Inflammatory macrophage treated with lipopolysaccharide for 4 hours (primary cell): ENCODE measurements at regions not wholly inside any gene's neighbourhood (a gene's known extent, or its start where the extent isn't known, plus 50 kb on each side); places are given as distances from the start of the nearest gene placed in this dataset.

Experiments used
- DNase-seq: peaks from one replicate; pipeline ENCODE4 v3.0.0-alpha.2; 2020

GRCh38 chr10:8502573-8502972, 448.1 kb downstream of the GATA3 start:
- DNase-seq = no peak

DNA sequence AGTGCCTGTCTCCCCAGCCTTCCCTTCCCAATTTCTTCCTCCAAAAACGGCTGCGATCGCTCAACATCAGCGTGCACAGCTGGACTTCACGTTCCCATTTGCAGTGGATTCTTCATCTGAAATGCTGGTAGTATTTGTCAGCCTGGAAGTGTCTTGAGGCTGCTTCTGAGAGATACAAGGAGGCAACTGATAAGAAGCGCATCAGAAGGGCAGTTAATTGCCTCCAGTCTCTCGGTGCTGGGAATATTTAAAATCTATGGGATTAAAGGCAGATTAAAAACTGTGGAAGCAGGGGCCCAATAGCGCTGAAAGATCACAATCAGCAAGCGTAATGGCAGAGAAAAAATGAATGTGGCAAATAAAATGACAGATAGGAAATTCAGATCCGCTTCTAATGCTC, 450.0 kb downstream of the GATA3 start:
- no peak for DNase-seq

GRCh38 chr10:8507156-8507555, 452.7 kb downstream of the GATA3 start:
- no peak for DNase-seq

DNA sequence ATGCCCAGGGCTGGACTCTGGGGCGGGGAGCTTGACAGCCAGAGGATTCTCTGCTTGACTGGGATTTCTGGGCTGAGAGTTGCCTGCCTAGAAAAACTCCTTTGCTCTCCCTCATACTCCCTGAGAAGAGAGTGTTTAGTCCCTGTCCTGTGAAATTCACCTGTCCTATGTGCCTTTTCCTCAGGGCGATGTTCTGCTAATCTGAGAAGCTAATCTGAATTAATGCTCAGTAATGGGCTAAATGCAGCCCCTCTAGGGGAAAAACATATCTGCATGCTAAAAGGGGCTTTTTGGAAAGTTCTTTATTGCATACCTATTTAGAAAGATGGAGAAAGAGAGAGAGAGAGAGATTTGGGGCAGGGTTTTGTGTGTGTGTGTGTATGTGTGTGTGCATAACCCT, 454.4 kb downstream of the GATA3 start:
- DNase-seq = no peak

- no peak for DNase-seq
Measured at GRCh38 chr10:8510471-8510870, 456.0 kb downstream of the GATA3 start.

DNA sequence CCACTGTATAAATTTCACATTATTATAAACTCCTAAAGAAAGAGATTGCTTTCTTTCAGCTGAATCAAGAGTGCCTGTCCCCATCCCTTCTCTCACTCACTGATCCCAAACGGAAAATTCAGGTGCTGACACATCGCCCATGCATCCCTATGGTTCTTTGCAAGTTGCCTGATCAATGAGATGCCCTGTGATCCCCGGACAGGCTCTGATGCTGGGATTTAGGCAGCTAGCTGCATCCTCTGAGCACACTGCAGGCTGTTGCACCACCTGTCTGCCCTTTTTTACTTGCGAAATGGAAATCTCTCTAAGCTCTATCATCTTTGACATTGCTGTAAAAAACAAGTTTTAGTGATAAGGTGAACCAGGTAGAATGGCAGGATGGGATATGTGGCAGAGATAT, 456.5 kb downstream of the GATA3 start:
- no peak for DNase-seq

- DNase-seq = no peak
Measured at GRCh38 chr10:8513155-8514147, 459.0 kb downstream of the GATA3 start.

DNA sequence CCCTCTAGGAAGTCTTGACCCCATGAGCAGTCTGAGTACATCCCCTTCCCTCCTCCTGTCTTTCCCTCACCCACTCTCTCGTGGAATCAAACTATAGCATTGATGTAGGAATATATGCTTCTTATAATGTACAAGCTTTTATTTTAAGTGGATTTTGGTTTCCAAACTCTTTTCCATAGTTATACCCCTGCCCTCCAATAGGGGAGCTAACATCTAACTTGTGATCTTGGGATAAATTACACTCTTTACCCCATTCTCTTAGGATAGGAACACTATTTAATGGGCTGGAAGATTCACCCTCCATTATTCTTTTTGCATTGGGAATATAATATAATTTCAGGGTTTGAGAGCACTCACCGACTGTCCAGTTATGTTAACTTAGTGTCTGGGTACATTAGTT, 465.9 kb downstream of the GATA3 start:
- DNase-seq = no peak

- DNase-seq = no peak
Measured at GRCh38 chr10:8527773-8528172, 473.3 kb downstream of the GATA3 start.

DNA sequence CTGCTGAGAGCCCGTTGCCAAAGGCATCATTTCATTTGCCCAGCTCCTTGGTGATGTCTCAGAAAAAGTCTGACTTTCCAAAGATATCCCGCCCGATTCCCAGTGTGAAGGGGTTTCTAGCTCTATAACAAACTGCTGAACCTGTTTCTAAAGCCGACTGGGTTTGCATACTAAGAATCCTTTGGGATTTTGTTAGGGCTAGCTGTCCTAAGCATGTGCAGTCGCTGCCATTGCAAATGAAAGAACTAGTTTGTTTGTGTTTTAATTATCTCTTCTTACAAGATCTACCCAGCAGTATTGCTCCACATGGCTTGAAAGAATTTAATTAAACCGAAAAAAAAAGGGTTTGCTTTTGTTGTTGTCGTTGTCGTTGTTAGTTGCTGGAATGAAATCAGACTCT, 476.6 kb downstream of the GATA3 start:
- DNase-seq = no peak

DNA sequence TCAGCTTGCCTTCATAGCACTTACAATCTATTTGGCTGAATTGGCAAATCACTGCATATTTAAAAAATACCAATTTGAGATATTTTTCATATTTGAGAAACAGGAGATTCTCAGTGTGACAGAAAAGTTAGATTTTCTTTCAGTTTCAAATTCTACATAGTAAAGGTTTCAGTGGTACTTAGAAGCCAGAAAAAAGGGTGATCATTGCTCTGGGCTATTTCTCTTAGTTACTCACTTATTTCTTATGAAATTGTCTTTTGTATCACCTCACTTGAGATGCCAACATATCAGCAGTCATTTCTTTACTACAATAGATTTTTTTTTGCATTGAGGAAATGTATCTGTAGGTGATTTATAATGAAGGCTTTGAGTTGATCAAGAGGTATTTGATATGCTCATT, 478.2 kb downstream of the GATA3 start:
- DNase-seq = no peak

DNA sequence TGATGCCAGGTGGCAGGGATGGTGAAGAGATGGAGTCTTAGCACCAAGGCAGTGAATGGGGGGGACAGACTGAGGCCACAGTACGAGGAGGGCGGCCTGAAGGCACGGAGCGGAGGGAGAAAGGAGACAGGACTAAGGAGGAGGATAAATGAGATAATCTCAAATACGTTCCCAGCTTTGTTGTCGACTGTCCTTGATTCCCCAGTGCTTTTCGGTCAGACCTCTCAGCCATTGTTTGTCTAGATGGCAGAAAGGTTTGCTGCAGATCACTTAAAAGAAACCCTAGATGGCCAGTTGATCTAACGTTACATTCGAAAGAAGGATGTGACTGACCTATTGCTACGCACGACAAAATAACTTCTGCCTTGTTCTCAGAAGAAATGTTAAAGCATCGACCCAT, 479.0 kb downstream of the GATA3 start:
- no peak for DNase-seq

DNA sequence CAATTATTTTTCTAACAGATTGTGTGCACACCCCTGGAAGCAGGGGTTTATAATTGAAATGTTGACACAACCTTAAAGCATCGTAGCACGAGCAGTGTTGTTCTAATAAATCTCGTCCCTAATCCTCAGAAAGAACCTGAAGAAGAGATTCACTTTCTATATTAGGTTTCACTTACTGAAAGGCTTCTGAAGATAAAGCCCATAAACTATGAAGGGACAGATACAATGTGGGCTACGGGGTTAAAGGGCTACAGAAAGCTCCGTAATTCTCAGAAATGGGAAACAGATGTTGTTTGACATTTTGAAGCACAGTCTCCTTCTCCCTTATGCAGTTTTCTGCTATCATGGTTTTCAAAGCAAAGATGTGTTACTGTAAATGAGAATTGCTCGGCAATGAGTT, 479.6 kb downstream of the GATA3 start:
- DNase-seq = no peak

DNA sequence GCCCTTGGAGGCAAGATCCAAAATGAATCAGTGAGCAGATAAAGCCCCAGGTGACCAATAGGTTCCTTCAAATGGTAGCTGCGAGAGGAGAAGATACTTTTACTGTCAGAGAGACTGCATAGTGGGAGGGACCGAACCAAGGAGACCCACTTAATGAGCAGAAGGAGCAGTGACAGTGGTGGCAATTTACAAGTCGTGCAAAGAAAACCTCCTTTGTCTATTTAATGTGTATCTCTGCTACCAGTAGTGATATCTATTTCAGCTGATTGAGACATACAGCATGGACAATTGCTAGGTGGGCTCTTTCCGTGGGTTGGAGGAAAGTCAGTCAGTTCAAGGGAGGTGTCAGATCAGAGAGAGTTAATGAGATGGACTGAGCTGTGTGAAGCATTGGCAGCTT, 480.4 kb downstream of the GATA3 start:
- no peak for DNase-seq

- DNase-seq = no peak
Measured at GRCh38 chr10:8539056-8539455, 484.6 kb downstream of the GATA3 start.

DNA sequence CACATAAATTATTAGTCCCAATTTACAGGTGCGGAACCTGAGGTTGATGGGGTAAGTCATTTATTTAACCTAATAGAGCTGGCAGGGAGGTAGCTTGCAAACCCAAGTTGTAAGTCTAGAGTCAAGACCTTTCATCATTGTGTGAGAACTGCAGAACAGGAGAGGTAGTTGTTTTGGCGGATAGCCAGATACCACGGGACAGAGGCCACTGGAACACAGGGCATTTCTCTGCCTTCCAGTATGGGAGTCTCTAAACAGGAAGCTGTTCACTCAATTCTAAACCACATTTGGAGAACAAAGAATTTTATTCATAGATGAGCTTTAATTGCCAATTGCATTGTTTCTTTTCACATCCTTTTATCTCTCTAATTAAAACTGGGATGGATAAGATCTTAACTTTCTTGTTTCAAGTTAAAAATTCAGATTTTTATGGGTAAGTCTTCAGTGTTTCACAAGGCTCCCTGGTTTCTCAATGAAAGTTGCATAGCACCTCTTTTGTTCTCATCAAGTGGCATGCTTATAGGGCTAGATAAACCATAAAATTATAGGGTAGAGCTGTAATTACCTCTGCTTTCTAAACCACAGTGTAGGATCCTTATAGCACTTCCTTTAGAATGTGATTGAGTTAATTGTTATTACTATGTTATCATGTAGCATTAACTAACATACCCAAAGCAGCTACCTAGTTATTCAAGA, 489.0 kb downstream of the GATA3 start:
- DNase-seq = no peak

GRCh38 chr10:8544057-8544380, 489.5 kb downstream of the GATA3 start:
- DNase-seq = no peak

- no peak for DNase-seq
Measured at GRCh38 chr10:8544500-8544899, 490.0 kb downstream of the GATA3 start.

- DNase-seq = no peak
Measured at GRCh38 chr10:8554574-8554973, 500.1 kb downstream of the GATA3 start.

DNA sequence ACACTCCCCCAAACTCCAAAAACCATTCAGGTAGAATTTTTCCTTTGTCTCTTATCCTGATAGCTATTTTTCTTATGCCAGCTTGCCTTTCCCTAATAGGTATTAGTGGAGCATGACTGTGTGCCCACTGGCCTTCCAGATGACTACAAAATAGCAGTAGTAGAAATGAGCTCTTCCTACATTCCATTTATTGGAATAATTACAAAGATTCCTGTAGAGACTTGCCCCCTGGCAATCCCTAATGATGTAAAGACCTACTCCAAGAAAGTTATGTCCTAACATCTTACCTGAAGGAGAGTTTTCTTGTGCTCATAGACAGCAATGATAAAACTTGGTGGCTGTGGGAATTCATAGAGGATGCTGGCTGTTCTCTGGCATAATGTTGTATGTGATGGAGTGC, 501.8 kb downstream of the GATA3 start:
- DNase-seq = no peak

DNA sequence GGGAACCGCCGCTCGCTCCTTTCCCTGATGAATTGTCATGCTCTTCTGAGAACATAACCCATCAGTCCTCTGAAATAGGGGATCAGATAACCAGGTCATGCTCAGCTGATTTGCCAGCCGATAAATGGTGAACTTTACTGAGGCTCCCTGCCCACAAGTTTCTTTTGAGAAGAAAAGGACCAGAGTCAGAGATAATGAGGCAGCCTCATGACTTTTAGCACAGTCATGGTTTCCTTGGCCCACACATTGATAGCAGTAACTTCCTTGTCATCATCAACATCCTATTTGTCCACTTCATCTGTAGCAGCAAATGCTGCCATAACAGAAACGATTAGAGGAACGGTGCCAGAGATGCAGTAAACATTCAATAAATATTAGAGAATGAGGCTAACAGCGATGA, 509.0 kb downstream of the GATA3 start:
- DNase-seq = no peak

- DNase-seq = no peak
Measured at GRCh38 chr10:8566737-8567136, 512.2 kb downstream of the GATA3 start.

DNA sequence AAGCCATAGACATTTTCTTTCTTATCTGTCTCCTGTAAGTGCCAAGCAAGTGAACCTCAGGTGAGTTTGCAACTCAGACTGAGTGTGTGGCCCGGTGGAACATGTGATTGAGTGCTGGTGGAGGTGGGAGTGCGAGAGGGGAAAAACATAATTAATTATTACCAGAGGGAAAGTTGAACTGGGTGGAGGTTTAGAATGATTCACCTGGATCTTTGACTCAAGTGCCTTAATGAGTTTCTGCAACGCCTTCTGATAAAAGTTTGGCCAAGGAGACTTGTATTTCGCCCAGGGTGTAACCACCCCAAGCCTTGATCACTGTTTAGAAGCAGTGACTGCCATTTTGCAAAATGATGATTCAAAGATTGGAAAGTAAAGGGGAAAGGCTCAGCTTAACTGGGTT, 513.9 kb downstream of the GATA3 start:
- DNase-seq = no peak

DNA sequence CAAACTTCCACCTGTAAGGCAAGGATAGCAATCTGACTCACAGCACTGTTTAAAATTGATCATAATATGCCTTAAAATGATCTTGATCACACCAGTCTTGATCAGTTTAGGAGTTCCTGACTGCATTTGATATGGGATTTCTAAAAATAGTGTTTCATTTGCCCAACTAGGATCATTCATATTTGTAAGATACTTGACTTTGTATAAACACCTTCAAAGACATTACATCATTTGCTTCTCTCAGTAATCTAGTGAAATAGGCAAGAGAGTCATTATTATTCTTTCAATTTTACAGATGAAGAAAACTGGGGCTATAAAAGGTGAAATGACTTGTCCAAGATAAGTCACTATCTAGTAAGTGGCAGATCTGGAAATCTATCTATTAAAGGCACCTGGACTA, 521.1 kb downstream of the GATA3 start:
- no peak for DNase-seq

DNA sequence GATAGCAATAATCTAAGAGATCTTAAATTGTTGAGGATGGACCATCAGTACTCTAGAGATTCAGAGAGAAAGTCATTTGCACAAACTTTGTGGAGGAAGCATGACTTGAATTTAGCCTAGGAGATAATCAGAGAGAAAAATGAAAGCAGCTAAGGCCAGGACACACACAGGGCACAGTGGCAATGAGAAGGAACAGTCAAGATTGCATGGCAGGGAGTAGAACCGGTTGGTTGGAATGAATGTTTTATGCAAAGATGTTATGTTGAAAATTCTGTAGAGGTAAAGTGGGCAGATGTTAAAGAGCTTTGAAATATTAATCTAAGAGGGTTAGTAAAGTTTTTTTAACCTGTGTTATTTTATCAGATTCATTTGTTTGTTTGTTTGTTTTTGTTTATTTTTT, 521.8 kb downstream of the GATA3 start:
- no peak for DNase-seq
